Activated B cell treated with CpG ODN at 0.5 μM for 24 hours (primary cell): ENCODE measurements at regions not wholly inside any gene's neighbourhood (a gene's known extent, or its start where the extent isn't known, plus 50 kb on each side); places are given as distances from the start of the nearest gene placed in this dataset.
A peak's percentile ranks its signal among the peaks of the same experiment; 100 is the strongest.

Source experiments
- ATAC-seq: fragments of 200-7000 bp; cut with Tn5 transposase; one replicate; pipeline ENCODE4 v1.10.0; 2021; ENCODE audit warnings: low read depth, mild to moderate bottlenecking, moderate library complexity
- CTCF ChIA-PET: fragments of 350-600 bp; sonication (Branson Sonifier 250); formaldehyde crosslinking; loops from one replicate; lab custom pipeline; 2021; ENCODE audit warnings: antibody characterized with exemption; lab: Charles Lee
- POLR2A ChIA-PET: fragments of 350-600 bp; sonication (Branson Sonifier 250); formaldehyde crosslinking; loops from one replicate; lab custom pipeline; 2021; ENCODE audit warnings: antibody characterized with exemption; lab: Charles Lee
- DNase-seq: peaks from one replicate; pipeline ENCODE4 v3.0.0; 2022
- H3K27ac Mint-ChIP-seq: one replicate; pipeline ENCODE4 v1.8.0; 2020; ENCODE audit warnings: mixed read lengths
- H3K27me3 Mint-ChIP-seq: one replicate; pipeline ENCODE4 v1.8.0; 2021; ENCODE audit warnings: mixed read lengths
- H3K36me3 Mint-ChIP-seq: one replicate; pipeline ENCODE4 v1.8.0; 2021; ENCODE audit warnings: low read depth, mixed read lengths
- H3K4me1 Mint-ChIP-seq: one replicate; pipeline ENCODE4 v1.8.0; 2021; ENCODE audit warnings: mixed read lengths
- H3K4me3 Mint-ChIP-seq: one replicate; pipeline ENCODE4 v1.8.0; 2020; ENCODE audit warnings: mild to moderate bottlenecking, mixed read lengths
- H3K9me3 Mint-ChIP-seq: one replicate; pipeline ENCODE4 v1.8.0; 2020; ENCODE audit warnings: mixed read lengths
- CTCF ChIP-seq: fragments of 200-600 bp; IDR thresholded peaks from one replicate; pipeline ENCODE4 v1.8.0; 2022; ENCODE audit warnings: antibody characterized with exemption, mild to moderate bottlenecking
- intact Hi-C: fragments of 100-400 bp; cut with micrococcal nuclease; formaldehyde crosslinking; loops from one replicate; pipeline ENCODE4 v1.15.1; 2024

- H3K36me3 Mint-ChIP-seq, result no peaks in the 10 kb centered on the region
- H3K27me3 Mint-ChIP-seq, result peaks cover 16% of the 10 kb centered on the region
- no peak for TF ChIP-seq CTCF
- intact Hi-C loops, result loop anchor here (10.0 kb wide), 1 partner anchor 1402 kb away; the partner anchor contains the start of gene SLC46A3
- CTCF ChIA-PET, result interaction anchor here (2.3 to 7.7 kb wide), 3 partner anchors 344 to 608 kb away, joined by 10 to 247 read pairs (median 35); no protein-coding TSS in a partner anchor
- POLR2A ChIA-PET, result no interaction called here
- DNase-seq (no peak), ATAC-seq (no peak)
- H3K9me3 Mint-ChIP-seq, result no peaks in the 10 kb centered on the region
- peaks cover 40% of the 10 kb centered on the region for H3K4me1 Mint-ChIP-seq
- no peak overlapping the region for H3K4me3 Mint-ChIP-seq
- no peak overlapping the region for H3K27ac Mint-ChIP-seq
These were observed 191.0 kb downstream of the KATNAL1 start for GRCh38 chr13:30116379-30116778.

GRCh38 chr13:30115257-30115600 lies 192.1 kb downstream of the KATNAL1 start:
- Mint-ChIP-seq H3K36me3 (no peaks in the 10 kb centered on the region), H3K4me1 (peaks cover 30% of the 10 kb centered on the region), H3K27ac (no peak overlapping the region), H3K4me3 (peak overlapping the region; percentile 62), H3K27me3 (peaks cover 16% of the 10 kb centered on the region), H3K9me3 (no peaks in the 10 kb centered on the region)
- intact Hi-C loops, result loop anchor here (1.0 to 10.0 kb wide), 6 partner anchors 190 to 1400 kb away; partner anchors contain the start of genes SLC46A3 and SLC7A1
- DNase-seq (no peak), ATAC-seq (no peak)
- ChIA-PET CTCF (interaction anchor here (0.6 to 7.7 kb wide), 19 partner anchors 9 to 739 kb away, joined by 3 to 247 read pairs (median 4); partner anchors contain the start of genes SLC7A1 and UBL3), POLR2A (interaction anchor here (0.6 to 1.7 kb wide), 8 partner anchors 12 to 619 kb away, joined by 3 to 7 read pairs (median 3); no protein-coding TSS in a partner anchor)
- TF ChIP-seq CTCF, result no peak

- peak overlapping the region; percentile 81 for H3K4me3 Mint-ChIP-seq
- CTCF ChIA-PET, result interaction anchor here (0.5 to 7.7 kb wide), 21 partner anchors 8 to 739 kb away, joined by 3 to 247 read pairs (median 4); partner anchors contain the start of genes SLC7A1 and UBL3
- peaks cover 15% of the 10 kb centered on the region for H3K27me3 Mint-ChIP-seq
- intact Hi-C loops, result loop anchor here (1.0 to 10.0 kb wide), 7 partner anchors 190 to 1400 kb away; partner anchors contain the start of genes HSPH1, SLC46A3 and SLC7A1
- H3K27ac Mint-ChIP-seq, result no peak overlapping the region
- H3K36me3 Mint-ChIP-seq, result no peaks in the 10 kb centered on the region
- DNase-seq (peak; percentile 89), ATAC-seq (peak; percentile 95)
- POLR2A ChIA-PET, result interaction anchor here (0.6 to 1.7 kb wide), 8 partner anchors 12 to 619 kb away, joined by 3 to 7 read pairs (median 3); no protein-coding TSS in a partner anchor
- peaks cover 25% of the 10 kb centered on the region for H3K4me1 Mint-ChIP-seq
- no peak for TF ChIP-seq CTCF
- no peaks in the 10 kb centered on the region for H3K9me3 Mint-ChIP-seq
These were observed 192.6 kb downstream of the KATNAL1 start for GRCh38 chr13:30114571-30115256.

GRCh38 chr13:30113983-30114570 lies 193.3 kb downstream of the KATNAL1 start:
- H3K4me1 Mint-ChIP-seq, result peaks cover 21% of the 10 kb centered on the region
- H3K27me3 Mint-ChIP-seq, result peaks cover 12% of the 10 kb centered on the region
- TF ChIP-seq CTCF, result no peak
- ATAC-seq, result no peak
- no peak for DNase-seq
- H3K9me3 Mint-ChIP-seq, result no peaks in the 10 kb centered on the region
- CTCF ChIA-PET, result interaction anchor here (0.7 to 7.7 kb wide), 11 partner anchors 19 to 606 kb away, joined by 3 to 247 read pairs (median 5); partner anchors contain the start of gene UBL3
- no peaks in the 10 kb centered on the region for H3K36me3 Mint-ChIP-seq
- peak overlapping the region; percentile 81 for H3K4me3 Mint-ChIP-seq
- intact Hi-C loops, result loop anchor here (2.0 to 10.0 kb wide), 3 partner anchors 189 to 1399 kb away; partner anchors contain the start of genes HSPH1 and SLC46A3
- no peak overlapping the region for H3K27ac Mint-ChIP-seq
- POLR2A ChIA-PET, result interaction anchor here (0.6 to 1.7 kb wide), 3 partner anchors 218 to 343 kb away, joined by 4 to 7 read pairs (median 4); no protein-coding TSS in a partner anchor
